ENCODE measurements at regions not wholly inside any gene's neighbourhood (a gene's known extent, or its start where the extent isn't known, plus 50 kb on each side); places are given as distances from the start of the nearest gene placed in this dataset.

DNA sequence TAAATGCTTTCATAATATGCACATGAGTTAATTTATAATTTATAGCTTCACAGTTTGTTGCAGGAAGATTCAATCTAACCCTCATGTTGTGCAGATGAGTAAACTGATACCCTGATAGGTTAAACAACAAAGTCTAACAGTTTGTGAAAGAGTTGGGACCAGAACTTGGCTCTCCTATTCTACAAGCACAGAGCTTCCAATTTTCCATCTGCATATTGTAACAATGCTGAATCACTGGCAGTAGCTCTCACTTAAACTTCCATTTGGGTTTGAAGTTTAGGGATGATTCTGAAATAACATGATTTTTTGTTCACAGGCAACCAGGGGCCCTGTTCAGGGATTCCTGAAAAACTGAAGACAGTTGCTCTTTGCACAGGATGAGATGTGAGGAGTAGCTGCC is 179.3 kb downstream of the XPNPEP1 start:
- H3K27ac ChIP-seq = no peak overlapping the region
- H3K4me3 ChIP-seq = no peak overlapping the region
- TF ChIP-seq, protein P1, sequence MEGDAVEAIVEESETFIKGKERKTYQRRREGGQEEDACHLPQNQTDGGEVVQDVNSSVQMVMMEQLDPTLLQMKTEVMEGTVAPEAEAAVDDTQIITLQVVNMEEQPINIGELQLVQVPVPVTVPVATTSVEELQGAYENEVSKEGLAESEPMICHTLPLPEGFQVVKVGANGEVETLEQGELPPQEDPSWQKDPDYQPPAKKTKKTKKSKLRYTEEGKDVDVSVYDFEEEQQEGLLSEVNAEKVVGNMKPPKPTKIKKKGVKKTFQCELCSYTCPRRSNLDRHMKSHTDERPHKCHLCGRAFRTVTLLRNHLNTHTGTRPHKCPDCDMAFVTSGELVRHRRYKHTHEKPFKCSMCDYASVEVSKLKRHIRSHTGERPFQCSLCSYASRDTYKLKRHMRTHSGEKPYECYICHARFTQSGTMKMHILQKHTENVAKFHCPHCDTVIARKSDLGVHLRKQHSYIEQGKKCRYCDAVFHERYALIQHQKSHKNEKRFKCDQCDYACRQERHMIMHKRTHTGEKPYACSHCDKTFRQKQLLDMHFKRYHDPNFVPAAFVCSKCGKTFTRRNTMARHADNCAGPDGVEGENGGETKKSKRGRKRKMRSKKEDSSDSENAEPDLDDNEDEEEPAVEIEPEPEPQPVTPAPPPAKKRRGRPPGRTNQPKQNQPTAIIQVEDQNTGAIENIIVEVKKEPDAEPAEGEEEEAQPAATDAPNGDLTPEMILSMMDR (IDR thresholded peaks at IDR 0.05) = no peak
- DNase-seq (ENCODE audit: low spot score) = no peak

DNA sequence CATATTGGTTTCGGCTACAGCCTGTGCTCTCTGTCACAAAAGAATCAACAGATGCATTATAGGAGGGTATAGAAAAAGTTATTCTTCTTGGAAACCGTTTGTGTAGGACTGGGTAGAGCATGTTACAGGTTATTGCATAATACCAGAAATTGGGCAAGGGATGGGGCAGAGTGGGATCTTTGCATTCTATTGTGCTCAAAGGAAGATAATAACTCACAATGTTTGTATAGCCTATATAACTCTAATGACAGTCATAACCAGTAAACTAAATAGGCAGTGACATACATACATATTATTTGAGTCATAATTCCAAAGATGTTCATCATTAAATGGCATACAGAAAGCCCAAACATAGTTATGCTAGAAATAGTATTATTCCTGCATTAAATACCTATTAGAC is 179.7 kb downstream of the XPNPEP1 start:
- Histone ChIP-seq H3K27ac (no peak overlapping the region), H3K4me3 (no peak overlapping the region)
- DNase-seq (ENCODE audit: low spot score) = no peak
- TF ChIP-seq, protein P1 (IDR thresholded peaks at IDR 0.05) = no peak

DNA sequence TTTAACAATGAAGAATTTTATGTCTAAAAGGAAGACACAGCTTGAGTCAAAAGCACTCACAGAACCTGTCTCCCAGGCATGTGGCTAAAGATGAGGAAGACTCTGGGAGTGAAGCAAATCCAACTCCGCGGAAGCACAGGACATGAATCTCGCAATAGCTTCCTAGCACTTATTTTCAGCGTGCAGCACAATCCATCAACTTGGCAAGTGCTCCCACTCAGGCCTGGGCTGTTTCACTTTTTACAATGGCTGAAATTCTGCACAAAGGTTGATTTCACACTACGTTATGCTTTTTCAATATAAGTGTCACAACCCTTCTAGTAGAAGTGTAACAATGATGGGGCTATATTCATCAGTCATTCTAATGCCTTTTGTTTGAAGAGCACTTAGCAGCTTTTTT is 180.2 kb downstream of the XPNPEP1 start:
- TF ChIP-seq, protein P1 (IDR thresholded peaks at IDR 0.05) = no peak
- Histone ChIP-seq H3K4me3 (no peak overlapping the region), H3K27ac (no peak overlapping the region)
- no peak for DNase-seq (ENCODE audit: low spot score)

DNA sequence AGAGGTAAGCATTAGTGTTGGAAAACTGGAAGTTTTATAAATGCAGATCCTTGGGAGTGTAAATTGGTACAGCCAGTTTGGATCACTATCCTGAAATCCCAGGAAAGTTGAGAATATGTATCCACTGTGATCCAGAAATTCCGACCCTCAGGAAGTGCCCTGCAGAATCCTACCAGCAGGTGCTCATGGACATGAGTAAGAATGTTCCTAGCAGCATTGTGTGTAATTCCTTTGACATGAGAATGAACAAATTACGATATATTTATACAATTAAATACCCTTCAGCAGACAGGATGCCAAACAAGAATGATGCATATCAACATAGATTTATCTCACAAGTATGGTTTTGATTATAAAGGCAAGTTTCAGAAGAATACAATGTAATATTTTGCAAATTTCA is 181.6 kb downstream of the XPNPEP1 start:
- DNase-seq (ENCODE audit: low spot score) = no peak
- TF ChIP-seq, protein P1 (IDR thresholded peaks at IDR 0.05) = no peak
- H3K27ac ChIP-seq = no peak overlapping the region

DNA sequence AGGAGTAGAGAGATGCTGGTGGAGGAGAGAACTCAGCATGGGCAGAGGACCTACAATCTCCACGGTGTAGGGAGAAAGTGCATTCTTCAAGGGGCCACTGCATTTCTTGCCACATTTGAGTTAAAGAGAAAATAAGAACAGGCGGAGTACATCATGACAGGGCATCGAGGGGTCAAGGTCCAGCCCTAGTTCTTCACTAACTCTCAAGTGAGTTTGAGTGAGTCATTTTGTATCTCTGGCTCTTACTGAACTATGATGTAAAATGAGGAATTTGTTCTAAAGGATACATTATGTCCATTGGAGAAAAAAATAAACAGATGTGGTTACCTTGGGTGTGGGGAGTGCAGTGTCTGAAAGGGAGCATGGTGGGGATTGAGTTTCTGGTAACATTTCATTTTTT is 182.9 kb downstream of the XPNPEP1 start:
- TF ChIP-seq, protein P1 (IDR thresholded peaks at IDR 0.05) = no peak
- Histone ChIP-seq H3K4me3 (no peak overlapping the region), H3K27ac (no peak overlapping the region)
- no peak for DNase-seq (ENCODE audit: low spot score)

More for the DNA sequence above, 181.6 kb downstream of the XPNPEP1 start:
- no peak overlapping the region for H3K4me3 ChIP-seq

DNA sequence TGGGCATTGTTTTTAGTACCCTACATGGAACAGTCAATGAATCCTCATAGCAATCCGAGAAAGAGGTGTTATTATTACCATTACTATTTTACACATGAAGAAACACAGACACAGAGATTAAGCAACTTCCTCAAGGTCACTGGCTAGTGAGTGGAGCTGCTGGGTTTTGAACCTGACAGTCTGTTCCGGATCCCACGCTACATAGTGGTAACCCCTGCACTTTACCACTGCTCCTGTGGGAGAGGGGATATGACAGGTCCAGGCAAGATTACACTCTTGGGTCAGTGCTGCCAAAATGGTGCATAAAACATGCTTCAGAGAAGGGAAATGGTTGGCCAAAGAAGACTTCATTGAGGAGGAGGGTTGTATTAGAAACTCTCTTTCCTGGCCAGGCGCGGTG is 185.7 kb downstream of the XPNPEP1 start:
- no peak for DNase-seq (ENCODE audit: low spot score)
- TF ChIP-seq, protein P1 (IDR thresholded peaks at IDR 0.05) = no peak
- Histone ChIP-seq H3K27ac (no peak overlapping the region), H3K4me3 (no peak overlapping the region)

DNA sequence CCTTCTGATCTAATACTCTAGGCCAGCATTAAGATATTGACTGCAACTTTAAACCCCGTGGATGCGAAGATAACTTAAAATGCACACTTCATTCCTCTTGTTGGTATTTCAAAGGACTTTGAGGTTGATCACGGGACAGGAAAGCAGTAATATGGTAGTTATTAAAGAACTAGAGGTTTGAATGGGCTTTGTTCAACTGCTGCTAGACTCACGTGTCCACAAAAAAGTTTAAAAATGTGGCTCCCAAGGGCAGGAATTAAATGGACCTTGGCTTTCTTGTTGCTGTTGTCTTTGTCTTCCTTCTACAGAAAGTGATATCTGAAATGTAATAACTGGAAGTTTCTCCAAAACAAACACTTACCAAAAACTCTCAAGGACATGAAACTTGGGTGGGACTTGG is 186.3 kb downstream of the XPNPEP1 start:
- TF ChIP-seq, protein P1 (IDR thresholded peaks at IDR 0.05) = no peak
- Histone ChIP-seq H3K4me3 (no peak overlapping the region), H3K27ac (no peak overlapping the region)
- no peak for DNase-seq (ENCODE audit: low spot score)
